ENCODE measurements at regions not wholly inside any gene's neighbourhood (a gene's known extent, or its start where the extent isn't known, plus 50 kb on each side); places are given as distances from the start of the nearest gene placed in this dataset.

- Histone ChIP-seq H3K9me3 (ENCODE audit: control insufficient read depth, insufficient read depth, low read depth, low read length) (no peaks in the 10 kb centered on the region), H3K4me1 (ENCODE audit: control insufficient read depth, insufficient read depth, low read length) (no peaks in the 10 kb centered on the region), H3K27ac (ENCODE audit: low read length) (no peak overlapping the region), H3K4me3 (ENCODE audit: low read depth in 2 of 2, low read length in 2 of 2) (no peak overlapping the region), H3K27me3 (ENCODE audit: control insufficient read depth, insufficient read depth, low read length) (no peaks in the 10 kb centered on the region), H3K36me3 (ENCODE audit: control insufficient read depth, insufficient read depth, low read length) (no peaks in the 10 kb centered on the region)
- no TSS peak for BruUV-seq (replicated peaks)
- in situ Hi-C loops (cut with HindIII; ENCODE audit: low pct_unique_long_range_greater_than_20kb, low sequenced_read_pairs), result no loop called here
- ATAC-seq, result no peak
- ChIA-PET CTCF (no interaction called here), POLR2A (no interaction called here)
- intact Hi-C loops (cut with micrococcal nuclease; ENCODE audit: unreplicated experiment), result no loop called here
- DNase-seq (ENCODE audit: low read depth, low spot score), result no peak
- TF ChIP-seq TCF7L2 (IDR thresholded peaks at IDR 0.05; ENCODE audit: low read depth, low read length) (no peak), CTCF (IDR thresholded peaks at IDR 0.05) (no peak), REST (IDR thresholded peaks at IDR 0.05; ENCODE audit: insufficient read depth in 1 of 2, low read depth in 2 of 2, low read length in 1 of 2) (no peak), POLR2AphosphoS5 (IDR thresholded peaks at IDR 0.05; ENCODE audit: low read depth, low read length) (no peak), SIN3A (IDR thresholded peaks at IDR 0.05; ENCODE audit: borderline replicate concordance, insufficient read depth, low read depth, low read length) (no peak)
These were observed 263.0 kb upstream of the CADM1 start for GRCh38 chr11:115767047-115767802.

- POLR2A ChIA-PET, result no interaction called here
- H3K9me3 ChIP-seq (ENCODE audit: control insufficient read depth, insufficient read depth, low read depth, low read length), result no peaks in the 10 kb centered on the region
- no TSS peak for BruUV-seq (replicated peaks)
- H3K36me3 ChIP-seq (ENCODE audit: control insufficient read depth, insufficient read depth, low read length), result no peaks in the 10 kb centered on the region
- H3K27ac ChIP-seq (ENCODE audit: low read length), result no peak overlapping the region
- no peaks in the 10 kb centered on the region for H3K4me1 ChIP-seq (ENCODE audit: control insufficient read depth, insufficient read depth, low read length)
- TF ChIP-seq REST (IDR thresholded peaks at IDR 0.05; ENCODE audit: insufficient read depth in 1 of 2, low read depth in 2 of 2, low read length in 1 of 2), result no peak
- no peak for TF ChIP-seq CTCF (IDR thresholded peaks at IDR 0.05)
- no peak for TF ChIP-seq TCF7L2 (IDR thresholded peaks at IDR 0.05; ENCODE audit: low read depth, low read length)
- intact Hi-C loops (cut with micrococcal nuclease; ENCODE audit: unreplicated experiment), result no loop called here
- CTCF ChIA-PET, result no interaction called here
- DNase-seq (ENCODE audit: low read depth, low spot score) (no peak), ATAC-seq (no peak)
- no peak overlapping the region for H3K4me3 ChIP-seq (ENCODE audit: low read depth in 2 of 2, low read length in 2 of 2)
- no peaks in the 10 kb centered on the region for H3K27me3 ChIP-seq (ENCODE audit: control insufficient read depth, insufficient read depth, low read length)
- in situ Hi-C loops (cut with HindIII; ENCODE audit: low pct_unique_long_range_greater_than_20kb, low sequenced_read_pairs), result no loop called here
These were observed 262.3 kb upstream of the CADM1 start for GRCh38 chr11:115766561-115766960.
